ENCODE measurements at regions not wholly inside any gene's neighbourhood (a gene's known extent, or its start where the extent isn't known, plus 50 kb on each side); places are given as distances from the start of the nearest gene placed in this dataset.

- TF ChIP-seq CTCF (IDR thresholded peaks at IDR 0.05; ENCODE audit: low read depth, low read length): no peak
- DNase-seq (ENCODE audit: low read depth in 2 of 2): no peak
- no peak overlapping the region for H3K4me3 ChIP-seq (replicated peaks in 1 of 2; ENCODE audit: low read depth in 2 of 2, low read length in 2 of 2)
Measured at GRCh38 chr10:113323985-113324384, 228.9 kb upstream of the HABP2 start.

- H3K4me3 ChIP-seq (replicated peaks in 1 of 2; ENCODE audit: low read depth in 2 of 2, low read length in 2 of 2): no peak overlapping the region
- peak; percentile 41 for TF ChIP-seq CTCF (IDR thresholded peaks at IDR 0.05; ENCODE audit: low read depth, low read length)
- DNase-seq (ENCODE audit: low read depth in 2 of 2): peak; percentile 60 to 89
Measured at GRCh38 chr10:113326160-113327111, 226.4 kb upstream of the HABP2 start.

- TF ChIP-seq CTCF (IDR thresholded peaks at IDR 0.05; ENCODE audit: low read depth, low read length): no peak
- H3K4me3 ChIP-seq (replicated peaks in 1 of 2; ENCODE audit: low read depth in 2 of 2, low read length in 2 of 2): no peak overlapping the region
- DNase-seq (ENCODE audit: low read depth in 2 of 2): peak; percentile 67 to 69
Measured at GRCh38 chr10:113329121-113329596, 223.7 kb upstream of the HABP2 start.

GRCh38 chr10:113331961-113332360 lies 220.9 kb upstream of the HABP2 start:
- no peak for TF ChIP-seq CTCF (IDR thresholded peaks at IDR 0.05; ENCODE audit: low read depth, low read length)
- DNase-seq (ENCODE audit: low read depth in 2 of 2): no peak
- no peak overlapping the region for H3K4me3 ChIP-seq (replicated peaks in 1 of 2; ENCODE audit: low read depth in 2 of 2, low read length in 2 of 2)

- no peak for TF ChIP-seq CTCF (IDR thresholded peaks at IDR 0.05; ENCODE audit: low read depth, low read length)
- no peak overlapping the region for H3K4me3 ChIP-seq (replicated peaks in 1 of 2; ENCODE audit: low read depth in 2 of 2, low read length in 2 of 2)
- DNase-seq (ENCODE audit: low read depth in 2 of 2): no peak
Measured at GRCh38 chr10:113333313-113333712, 219.5 kb upstream of the HABP2 start.

GRCh38 chr10:113335592-113335991 lies 217.3 kb upstream of the HABP2 start:
- H3K4me3 ChIP-seq (replicated peaks in 1 of 2; ENCODE audit: low read depth in 2 of 2, low read length in 2 of 2): no peak overlapping the region
- TF ChIP-seq CTCF (IDR thresholded peaks at IDR 0.05; ENCODE audit: low read depth, low read length): no peak
- peak; percentile 45 to 54 for DNase-seq (ENCODE audit: low read depth in 2 of 2)

Data from cardiac fibroblast (primary cell).